Activated CD4-positive, alpha-beta memory T cell treated with anti-CD3 and anti-CD28 coated beads, Interleukin-2, amount 10 ng/mL, durations not matched to agents 7 days and 5 days (primary cell): ENCODE measurements at regions not wholly inside any gene's neighbourhood (a gene's known extent, or its start where the extent isn't known, plus 50 kb on each side); places are given as distances from the start of the nearest gene placed in this dataset.

Experiments used
- CTCF ChIA-PET: fragments of 350-600 bp; sonication (Branson Sonifier 250); formaldehyde crosslinking; loops from one replicate; lab custom pipeline; 2021; ENCODE audit warnings: antibody characterized with exemption, inconsistent platforms; lab: Charles Lee
- POLR2A ChIA-PET: fragments of 350-600 bp; sonication (Branson Sonifier 250); formaldehyde crosslinking; loops from one replicate; lab custom pipeline; 2021; ENCODE audit warnings: antibody characterized with exemption; lab: Charles Lee
- DNase-seq: peaks from one replicate; pipeline ENCODE4 v3.0.0-alpha.2; 2020
- H3K27ac Mint-ChIP-seq: one replicate; pipeline ENCODE4 v1.8.0; 2021; ENCODE audit warnings: mild to moderate bottlenecking, mixed read lengths
- H3K27me3 Mint-ChIP-seq: one replicate; pipeline ENCODE4 v1.8.0; 2021; ENCODE audit warnings: mixed read lengths
- H3K36me3 Mint-ChIP-seq: one replicate; pipeline ENCODE4 v1.8.0; 2021; ENCODE audit warnings: low read depth, mixed read lengths
- H3K4me1 Mint-ChIP-seq: one replicate; pipeline ENCODE4 v1.8.0; 2021; ENCODE audit warnings: mixed read lengths
- H3K4me3 Mint-ChIP-seq: one replicate; pipeline ENCODE4 v1.8.0; 2021; ENCODE audit warnings: mild to moderate bottlenecking, mixed read lengths
- H3K9me3 Mint-ChIP-seq: one replicate; pipeline ENCODE4 v1.8.0; 2021; ENCODE audit warnings: mixed read lengths

- no peaks in the 10 kb centered on the region for H3K27me3 Mint-ChIP-seq
- no peaks in the 10 kb centered on the region for H3K9me3 Mint-ChIP-seq
- no peak for DNase-seq
- no peak overlapping the region for H3K4me3 Mint-ChIP-seq
- ChIA-PET POLR2A (no interaction called here), CTCF (no interaction called here)
- no peaks in the 10 kb centered on the region for H3K36me3 Mint-ChIP-seq
- no peaks in the 10 kb centered on the region for H3K4me1 Mint-ChIP-seq
- H3K27ac Mint-ChIP-seq, result no peak overlapping the region
Observed at GRCh38 chr2:16007167-16007934, 67.0 kb downstream of the MYCN start.

DNA sequence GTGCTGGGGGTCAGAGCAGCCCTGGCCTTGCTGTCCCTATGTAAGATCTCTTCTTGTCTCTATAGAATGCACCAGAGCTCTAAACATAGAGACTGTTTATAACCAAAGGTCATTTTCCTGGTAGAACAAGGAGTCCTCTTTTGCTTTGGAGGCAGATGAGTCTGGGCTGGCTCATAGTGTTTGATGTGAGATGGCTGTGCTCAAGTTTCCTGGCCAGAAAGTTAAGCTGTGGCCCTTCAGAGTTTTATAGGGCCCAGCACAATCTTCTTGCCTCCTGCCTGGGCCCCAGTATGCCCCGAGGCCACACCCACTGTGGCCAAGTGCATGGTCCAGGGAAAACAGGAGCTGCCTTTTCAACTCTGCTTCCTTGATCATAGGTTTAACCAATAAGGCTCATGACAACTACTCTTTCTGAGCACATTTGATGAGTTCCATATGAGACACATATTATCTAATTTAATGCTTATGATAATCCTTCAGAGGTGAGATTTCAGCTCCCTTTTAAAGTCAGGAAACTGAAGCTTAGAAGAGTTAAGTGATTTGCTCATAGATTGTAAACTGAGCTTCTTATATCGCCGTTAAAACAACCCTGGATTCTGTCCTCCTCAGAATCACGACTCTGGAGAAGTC lies 66.3 kb downstream of the MYCN start:
- CTCF ChIA-PET, result no interaction called here
- no peaks in the 10 kb centered on the region for H3K36me3 Mint-ChIP-seq
- POLR2A ChIA-PET, result no interaction called here
- H3K27ac Mint-ChIP-seq, result no peak overlapping the region
- no peaks in the 10 kb centered on the region for H3K9me3 Mint-ChIP-seq
- no peak for DNase-seq
- H3K27me3 Mint-ChIP-seq, result no peaks in the 10 kb centered on the region
- H3K4me1 Mint-ChIP-seq, result no peaks in the 10 kb centered on the region
- no peak overlapping the region for H3K4me3 Mint-ChIP-seq

- Mint-ChIP-seq H3K4me1 (no peaks in the 10 kb centered on the region), H3K9me3 (no peaks in the 10 kb centered on the region), H3K27me3 (no peaks in the 10 kb centered on the region), H3K4me3 (no peak overlapping the region), H3K27ac (no peak overlapping the region), H3K36me3 (no peaks in the 10 kb centered on the region)
- ChIA-PET POLR2A (no interaction called here), CTCF (no interaction called here)
- DNase-seq, result no peak
Observed at GRCh38 chr2:16005816-16006536, 65.6 kb downstream of the MYCN start.

GRCh38 chr2:16005389-16005788 lies 65.0 kb downstream of the MYCN start:
- H3K4me3 Mint-ChIP-seq, result no peak overlapping the region
- CTCF ChIA-PET, result no interaction called here

GRCh38 chr2:16003809-16004208 lies 63.5 kb downstream of the MYCN start:
- no peak overlapping the region for H3K27ac Mint-ChIP-seq
- no peaks in the 10 kb centered on the region for H3K27me3 Mint-ChIP-seq
- H3K4me1 Mint-ChIP-seq, result no peaks in the 10 kb centered on the region
- CTCF ChIA-PET, result no interaction called here
- no peaks in the 10 kb centered on the region for H3K36me3 Mint-ChIP-seq
- POLR2A ChIA-PET, result no interaction called here
- no peak for DNase-seq
- H3K4me3 Mint-ChIP-seq, result no peak overlapping the region
- H3K9me3 Mint-ChIP-seq, result no peaks in the 10 kb centered on the region

More at GRCh38 chr2:16005389-16005788, 65.0 kb downstream of the MYCN start:
- no peak overlapping the region for H3K27ac Mint-ChIP-seq
- no peaks in the 10 kb centered on the region for H3K9me3 Mint-ChIP-seq
- POLR2A ChIA-PET, result no interaction called here
- no peaks in the 10 kb centered on the region for H3K27me3 Mint-ChIP-seq
- no peak for DNase-seq
- H3K36me3 Mint-ChIP-seq, result no peaks in the 10 kb centered on the region
- no peaks in the 10 kb centered on the region for H3K4me1 Mint-ChIP-seq

DNA sequence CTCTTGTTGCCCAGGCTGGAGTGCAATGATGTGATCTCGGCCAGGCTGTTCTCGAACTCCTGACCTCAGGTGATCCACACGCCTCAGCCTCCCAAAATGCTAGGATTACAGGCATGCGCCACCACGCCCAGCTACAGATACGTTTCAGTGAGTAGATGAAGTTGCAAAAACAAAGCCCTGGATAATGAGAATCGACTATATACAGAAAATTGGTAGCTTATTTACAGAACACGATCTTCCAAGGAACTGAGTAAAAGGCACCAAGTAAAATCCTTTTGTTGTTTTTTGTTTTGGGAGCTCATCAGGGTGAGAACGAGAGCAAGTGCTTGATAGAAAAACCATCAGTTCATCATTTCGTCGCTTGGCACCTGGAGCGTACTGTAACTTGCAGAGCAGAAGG lies 62.8 kb downstream of the MYCN start:
- H3K27me3 Mint-ChIP-seq, result no peaks in the 10 kb centered on the region
- H3K4me1 Mint-ChIP-seq, result no peaks in the 10 kb centered on the region
- H3K36me3 Mint-ChIP-seq, result no peaks in the 10 kb centered on the region
- CTCF ChIA-PET, result no interaction called here
- POLR2A ChIA-PET, result no interaction called here
- H3K9me3 Mint-ChIP-seq, result no peaks in the 10 kb centered on the region
- no peak overlapping the region for H3K4me3 Mint-ChIP-seq
- no peak for DNase-seq
- no peak overlapping the region for H3K27ac Mint-ChIP-seq

DNA sequence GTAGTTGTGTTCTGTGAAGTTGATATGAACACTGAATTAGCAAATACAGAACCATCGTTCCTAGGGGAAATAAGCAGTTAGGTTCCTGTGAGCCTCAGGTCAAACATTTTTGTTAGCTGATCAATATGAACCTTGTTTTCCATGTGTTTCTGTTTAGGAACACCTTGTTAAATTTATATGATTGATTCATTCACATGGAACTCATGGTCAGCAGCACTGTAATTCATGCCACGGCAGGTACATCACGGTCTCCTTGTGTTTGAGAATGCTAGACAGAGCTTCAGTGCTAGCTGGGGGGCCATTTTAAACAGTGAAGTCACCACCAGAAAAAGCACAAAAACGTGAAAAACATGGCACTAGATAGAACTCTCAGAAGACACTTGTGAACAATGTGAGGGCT lies 62.2 kb downstream of the MYCN start:
- POLR2A ChIA-PET, result no interaction called here
- no peaks in the 10 kb centered on the region for H3K4me1 Mint-ChIP-seq

DNA sequence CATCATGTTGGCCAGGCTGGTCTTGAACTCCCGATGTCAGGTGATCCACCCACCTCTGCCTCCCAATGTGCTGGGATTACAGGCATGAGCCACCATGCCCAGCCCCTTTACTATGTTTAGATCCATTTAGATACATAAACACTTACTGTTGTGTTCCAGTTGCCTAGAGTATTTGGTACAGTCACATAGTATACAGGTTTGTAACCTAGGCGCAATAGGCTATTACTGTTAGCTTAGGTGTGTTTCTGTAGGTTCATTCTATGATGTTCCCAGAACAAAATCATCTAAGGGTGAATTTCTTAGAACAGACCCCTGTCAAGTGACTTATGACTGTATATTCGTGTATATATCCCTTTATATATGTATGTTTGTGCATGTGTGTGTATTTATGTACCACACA lies 61.8 kb downstream of the MYCN start:
- no peak overlapping the region for H3K4me3 Mint-ChIP-seq
- H3K4me1 Mint-ChIP-seq, result no peaks in the 10 kb centered on the region
- no peaks in the 10 kb centered on the region for H3K36me3 Mint-ChIP-seq
- POLR2A ChIA-PET, result no interaction called here
- no peaks in the 10 kb centered on the region for H3K27me3 Mint-ChIP-seq
- no peaks in the 10 kb centered on the region for H3K9me3 Mint-ChIP-seq
- no peak overlapping the region for H3K27ac Mint-ChIP-seq
- CTCF ChIA-PET, result no interaction called here
- no peak for DNase-seq

More for the DNA sequence above, 62.2 kb downstream of the MYCN start:
- Mint-ChIP-seq H3K27ac (no peak overlapping the region), H3K27me3 (no peaks in the 10 kb centered on the region), H3K4me3 (no peak overlapping the region), H3K36me3 (no peaks in the 10 kb centered on the region), H3K9me3 (no peaks in the 10 kb centered on the region)
- CTCF ChIA-PET, result no interaction called here
- DNase-seq, result no peak

- CTCF ChIA-PET, result no interaction called here
- POLR2A ChIA-PET, result no interaction called here
- no peaks in the 10 kb centered on the region for H3K27me3 Mint-ChIP-seq
Observed at GRCh38 chr2:16000642-16001041, 60.3 kb downstream of the MYCN start.

GRCh38 chr2:15999596-16000469 lies 59.5 kb downstream of the MYCN start:
- no peak for DNase-seq
- Mint-ChIP-seq H3K9me3 (peaks cover 2% of the 10 kb centered on the region), H3K36me3 (no peaks in the 10 kb centered on the region), H3K4me1 (no peaks in the 10 kb centered on the region), H3K4me3 (no peak overlapping the region), H3K27ac (no peak overlapping the region), H3K27me3 (no peaks in the 10 kb centered on the region)
- POLR2A ChIA-PET, result no interaction called here
- CTCF ChIA-PET, result no interaction called here

More at GRCh38 chr2:16000642-16001041, 60.3 kb downstream of the MYCN start:
- Mint-ChIP-seq H3K4me3 (no peak overlapping the region), H3K36me3 (no peaks in the 10 kb centered on the region), H3K4me1 (no peaks in the 10 kb centered on the region), H3K27ac (no peak overlapping the region), H3K9me3 (no peaks in the 10 kb centered on the region)
- DNase-seq, result no peak

GRCh38 chr2:15997728-15998280 lies 57.5 kb downstream of the MYCN start:
- Mint-ChIP-seq H3K27me3 (no peaks in the 10 kb centered on the region), H3K27ac (no peak overlapping the region), H3K4me3 (no peak overlapping the region), H3K4me1 (no peaks in the 10 kb centered on the region), H3K36me3 (no peaks in the 10 kb centered on the region), H3K9me3 (peaks cover 6% of the 10 kb centered on the region)
- CTCF ChIA-PET, result no interaction called here
- POLR2A ChIA-PET, result no interaction called here
- no peak for DNase-seq

DNA sequence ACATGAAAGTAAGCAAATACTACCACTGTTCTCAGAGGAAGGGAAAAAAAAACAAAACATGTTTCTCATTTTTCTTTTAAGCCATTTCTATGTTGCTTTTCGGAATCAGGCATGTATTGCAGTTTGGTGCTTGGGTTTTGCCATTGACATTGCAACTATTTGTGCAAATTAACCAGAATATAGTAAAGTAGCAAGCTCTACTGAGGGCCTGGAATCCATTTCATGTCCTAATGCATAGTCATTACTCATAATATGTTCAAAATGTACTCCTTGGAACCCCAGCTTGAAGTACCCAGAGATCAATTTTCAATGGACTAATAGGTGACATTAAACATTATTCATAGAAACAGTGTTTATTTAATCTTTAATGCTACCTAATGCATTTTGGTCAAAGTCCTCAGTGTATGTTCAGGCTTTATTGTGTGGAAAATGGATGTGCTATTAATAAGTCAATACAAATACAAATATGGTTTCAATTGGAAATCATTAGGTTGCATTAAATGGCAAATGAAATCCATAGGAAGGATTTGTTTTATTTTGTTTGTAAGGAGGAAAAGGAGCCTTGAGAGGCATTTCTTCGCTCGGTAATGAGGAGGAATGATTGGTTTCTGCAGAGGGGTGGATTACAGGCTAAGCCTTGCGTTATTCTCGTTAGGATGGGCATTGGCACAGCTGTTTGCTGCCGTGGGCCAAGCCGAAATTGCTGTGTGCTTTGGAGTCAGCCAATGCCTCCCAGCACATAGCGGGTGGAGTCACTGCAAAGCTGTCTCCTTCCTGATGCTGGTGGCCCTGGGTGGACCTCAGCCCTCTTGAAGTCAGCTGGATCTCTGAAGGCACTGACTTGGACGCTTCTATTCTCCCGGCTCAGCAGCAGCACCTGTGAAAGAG lies 56.4 kb downstream of the MYCN start:
- H3K4me1 Mint-ChIP-seq, result no peaks in the 10 kb centered on the region
- peaks cover 6% of the 10 kb centered on the region for H3K9me3 Mint-ChIP-seq
- ChIA-PET CTCF (no interaction called here), POLR2A (no interaction called here)
- DNase-seq, result no peak
- no peak overlapping the region for H3K27ac Mint-ChIP-seq
- no peaks in the 10 kb centered on the region for H3K36me3 Mint-ChIP-seq
- no peak overlapping the region for H3K4me3 Mint-ChIP-seq
- no peaks in the 10 kb centered on the region for H3K27me3 Mint-ChIP-seq
